ENCODE measurements at regions not wholly inside any gene's neighbourhood (a gene's known extent, or its start where the extent isn't known, plus 50 kb on each side); places are given as distances from the start of the nearest gene placed in this dataset.

- DNase-seq (ENCODE audit: low spot score), result no peak
Observed at GRCh38 chrX:80312448-80312847, 107.8 kb upstream of the TENT5D start.

GRCh38 chrX:80316526-80316925 is 103.7 kb upstream of the TENT5D start:
- no peak for DNase-seq (ENCODE audit: low spot score)

GRCh38 chrX:80317646-80318045 is 102.6 kb upstream of the TENT5D start:
- DNase-seq (ENCODE audit: low spot score), result no peak

- no peak for DNase-seq (ENCODE audit: low spot score)
Observed at GRCh38 chrX:80331285-80331684, 89.0 kb upstream of the TENT5D start.

GRCh38 chrX:80334583-80334982 is 85.7 kb upstream of the TENT5D start:
- no peak for DNase-seq (ENCODE audit: low spot score)

- DNase-seq (ENCODE audit: low spot score), result peak; percentile 0
Observed at GRCh38 chrX:80335062-80335830, 85.0 kb upstream of the TENT5D start.

- DNase-seq (ENCODE audit: low spot score), result no peak
Observed at GRCh38 chrX:80354966-80355465, 65.2 kb upstream of the TENT5D start.
